ENCODE measurements at regions not wholly inside any gene's neighbourhood (a gene's known extent, or its start where the extent isn't known, plus 50 kb on each side); places are given as distances from the start of the nearest gene placed in this dataset.

- TF ChIP-seq CTCF (IDR thresholded peaks at IDR 0.05; ENCODE audit: low read depth, low read length) (no peak), EZH2phosphoT487 (IDR thresholded peaks at IDR 0.05; ENCODE audit: low read depth) (no peak)
Observed at GRCh38 chr20:6231556-6231955, 108.7 kb upstream of the FERMT1 start.
